IMR-90 (cell line): ENCODE measurements at regions not wholly inside any gene's neighbourhood (a gene's known extent, or its start where the extent isn't known, plus 50 kb on each side); places are given as distances from the start of the nearest gene placed in this dataset.
A peak's percentile ranks its signal among the peaks of the same experiment; 100 is the strongest.

Source experiments
- ATAC-seq: fragments of 200-7000 bp; cut with Tn5 transposase; 2 replicates; pipeline ENCODE4 v1.9.1; 2020; ENCODE audit warnings: low read depth, mild to moderate bottlenecking, moderate library complexity
- BruUV-seq: library from RNA; stranded (reverse); fragments of 400-500 nt; replicated peaks from 2 replicates; lab custom pipeline; 2021; lab: Mats Ljungman, UMichigan
- CTCF ChIA-PET: fragments of 300-600 bp; formaldehyde crosslinking; extraction: SDS; loops from one replicate; lab custom pipeline; 2021; ENCODE audit warnings: antibody characterized with exemption; lab: Yijun Ruan, JAX
- POLR2A ChIA-PET: fragments of 300-600 bp; sonication (Branson Sonifier 250); formaldehyde crosslinking; loops from one replicate; lab custom pipeline; 2022; ENCODE audit warnings: antibody characterized with exemption; ENCODE audit not compliant: unreplicated experiment; lab: Charles Lee
- DNase-seq: peaks from one replicate; pipeline ENCODE4 v3.0.0; 2013
- H2AFZ ChIP-seq: replicated peaks from 2 replicates; pipeline ENCODE3; 2013; ENCODE audit warnings: low read length, mild to moderate bottlenecking; ENCODE audit not compliant: poor library complexity
- H2AK5ac ChIP-seq: 2 replicates; pipeline ENCODE4 v1.6.1; 2013; ENCODE audit warnings: low read depth, low read length, inconsistent platforms
- H2AK9ac ChIP-seq: replicated peaks from 2 replicates; pipeline ENCODE3; 2013; ENCODE audit warnings: mild to moderate bottlenecking, low read depth, low read length, moderate library complexity; ENCODE audit not compliant: poor library complexity
- H2BK120ac ChIP-seq: 2 replicates; pipeline ENCODE4 v1.6.1; 2013; ENCODE audit warnings: low read depth, low read length, inconsistent platforms
- H2BK15ac ChIP-seq: 3 replicates; pipeline ENCODE4 v1.6.1; 2013; ENCODE audit warnings: low read depth, low read length, inconsistent platforms
- H2BK20ac ChIP-seq: 2 replicates; pipeline ENCODE4 v1.6.1; 2013; ENCODE audit warnings: low read depth, mild to moderate bottlenecking, inconsistent platforms, low read length, moderate library complexity
- H2BK5ac ChIP-seq: 2 replicates; pipeline ENCODE4 v1.6.1; 2013; ENCODE audit warnings: mild to moderate bottlenecking, low read depth, low read length, inconsistent platforms; ENCODE audit not compliant: poor library complexity, severe bottlenecking
- H3K14ac ChIP-seq: replicated peaks from 2 replicates; pipeline ENCODE4 v1.6.1; 2013; ENCODE audit warnings: low read depth, low read length, inconsistent platforms
- H3K18ac ChIP-seq: 2 replicates; pipeline ENCODE4 v1.6.1; 2013; ENCODE audit warnings: low read depth, low read length, control low read depth
- H3K23ac ChIP-seq: 2 replicates; pipeline ENCODE4 v1.6.1; 2013; ENCODE audit warnings: low read depth, low read length, inconsistent platforms
- H3K27ac ChIP-seq: 2 replicates; pipeline ENCODE4 v1.5.1; 2013; ENCODE audit warnings: mild to moderate bottlenecking, control low read depth, low read length; ENCODE audit not compliant: insufficient read depth
- H3K27me3 ChIP-seq: 2 replicates; pipeline ENCODE4 v1.6.1; 2013; ENCODE audit warnings: low read length; ENCODE audit not compliant: control insufficient read depth, insufficient read depth
- H3K36me3 ChIP-seq: 2 replicates; pipeline ENCODE4 v1.6.1; 2013; ENCODE audit warnings: low read length, mixed read lengths; ENCODE audit not compliant: control insufficient read depth, insufficient read depth
- H3K4ac ChIP-seq: 2 replicates; pipeline ENCODE4 v1.6.1; 2013; ENCODE audit warnings: low read depth, low read length, inconsistent platforms
- H3K4me1 ChIP-seq: 2 replicates; pipeline ENCODE4 v1.6.1; 2013; ENCODE audit warnings: low read length, mixed read lengths; ENCODE audit not compliant: control insufficient read depth, insufficient read depth
- H3K4me2 ChIP-seq: 2 replicates; pipeline ENCODE4 v1.6.1; 2013; ENCODE audit warnings: low read depth, mild to moderate bottlenecking, control low read depth, low read length, moderate library complexity
- H3K4me3 ChIP-seq: 2 replicates; pipeline ENCODE4 v1.5.1; 2013; ENCODE audit warnings: low read depth, mild to moderate bottlenecking, control low read depth, low read length, moderate library complexity; ENCODE audit not compliant: insufficient read depth
- H3K56ac ChIP-seq: 2 replicates; pipeline ENCODE4 v1.6.1; 2013; ENCODE audit warnings: low read length, inconsistent platforms; ENCODE audit not compliant: insufficient read depth; ENCODE audit errors: extremely low read depth
- H3K79me1 ChIP-seq, 2 experiments: 2 replicates each; pipeline ENCODE4 v1.6.1; 2013; ENCODE audit warnings: low read length in 2 of 2, inconsistent platforms in 1 of 2, low read depth in 1 of 2
- H3K9ac ChIP-seq: 2 replicates; pipeline ENCODE4 v1.6.1; 2013; ENCODE audit warnings: low read depth, low read length, control low read depth
- H3K9me1 ChIP-seq: 2 replicates; pipeline ENCODE4 v1.6.1; 2013; ENCODE audit warnings: low read length, inconsistent platforms; ENCODE audit not compliant: insufficient read depth
- H3K9me3 ChIP-seq: 2 replicates; pipeline ENCODE4 v1.6.1; 2013; ENCODE audit warnings: low read length; ENCODE audit not compliant: control insufficient read depth, insufficient read depth
- H4K20me1 ChIP-seq: 2 replicates; pipeline ENCODE4 v1.6.1; 2013; ENCODE audit warnings: low read length, inconsistent platforms; ENCODE audit not compliant: insufficient read depth
- H4K5ac ChIP-seq: 2 replicates; pipeline ENCODE4 v1.6.1; 2013; ENCODE audit warnings: mild to moderate bottlenecking, low read depth, low read length, control low read depth
- H4K8ac ChIP-seq, 2 experiments: 2 replicates each; pipeline ENCODE4 v1.6.1; 2013; ENCODE audit warnings: low read depth in 2 of 2, low read length in 2 of 2, control low read depth in 1 of 2, inconsistent platforms in 1 of 2
- H4K91ac ChIP-seq: 2 replicates; pipeline ENCODE4 v1.6.1; 2013; ENCODE audit warnings: low read depth, low read length, inconsistent platforms; ENCODE audit not compliant: insufficient read depth
- BHLHE40 ChIP-seq: fragments of 150-350 bp; IDR thresholded peaks from 2 replicates; pipeline ENCODE4 v1.6.1; 2016; ENCODE audit warnings: mild to moderate bottlenecking, low read depth, low read length
- CEBPB ChIP-seq: IDR thresholded peaks from 2 replicates; pipeline ENCODE4 v1.6.1; 2012; ENCODE audit warnings: low read depth, low read length, improper control_type of control experiment
- CHD1 ChIP-seq: IDR thresholded peaks from 2 replicates; pipeline ENCODE4 v1.6.1; 2012; ENCODE audit warnings: low read depth, low read length, improper control_type of control experiment
- CTCF ChIP-seq: conservative IDR thresholded peaks from 2 replicates; pipeline ENCODE4 v1.5.1; 2012; ENCODE audit warnings: mild to moderate bottlenecking, low read depth, low read length, improper control_type of control experiment
- FOS ChIP-seq: fragments of 150-350 bp; IDR thresholded peaks from 2 replicates; pipeline ENCODE4 v1.6.1; 2016; ENCODE audit warnings: low read depth, low read length
- MAFK ChIP-seq: IDR thresholded peaks from 2 replicates; pipeline ENCODE4 v1.6.1; 2012; ENCODE audit warnings: low read depth, low read length, improper control_type of control experiment
- MAZ ChIP-seq: IDR thresholded peaks from 2 replicates; pipeline ENCODE4 v1.6.1; 2012; ENCODE audit warnings: low read depth, mild to moderate bottlenecking, low read length, improper control_type of control experiment, moderate library complexity, borderline replicate concordance
- MXI1 ChIP-seq: IDR thresholded peaks from 2 replicates; pipeline ENCODE4 v1.6.1; 2012; ENCODE audit warnings: low read depth, mild to moderate bottlenecking, low read length, moderate library complexity, borderline replicate concordance
- NFE2L2 ChIP-seq: fragments of 150-350 bp; IDR thresholded peaks from 2 replicates; pipeline ENCODE4 v1.6.1; 2016; ENCODE audit warnings: low read depth, mild to moderate bottlenecking, low read length
- POLR2A ChIP-seq: IDR thresholded peaks from 2 replicates; pipeline ENCODE4 v1.6.1; 2012; ENCODE audit warnings: mild to moderate bottlenecking, low read depth, low read length
- RAD21 ChIP-seq: IDR thresholded peaks from 2 replicates; pipeline ENCODE4 v1.6.1; 2012; ENCODE audit warnings: low read length, improper control_type of control experiment
- RCOR1 ChIP-seq: IDR thresholded peaks from 2 replicates; pipeline ENCODE4 v1.6.1; 2012; ENCODE audit warnings: mild to moderate bottlenecking, low read length, improper control_type of control experiment; ENCODE audit not compliant: insufficient replicate concordance
- RFX5 ChIP-seq: IDR thresholded peaks from 2 replicates; pipeline ENCODE4 v1.8.0; 2012; ENCODE audit warnings: low read depth, mild to moderate bottlenecking, low read length, moderate library complexity
- SMC3 ChIP-seq: fragments of 150-350 bp; IDR thresholded peaks from 2 replicates; pipeline ENCODE4 v1.6.1; 2016; ENCODE audit warnings: low read depth, mild to moderate bottlenecking, antibody characterized with exemption, low read length, moderate library complexity
- USF2 ChIP-seq: fragments of 150-350 bp; IDR thresholded peaks from 2 replicates; pipeline ENCODE4 v1.6.1; 2017; ENCODE audit warnings: mild to moderate bottlenecking, antibody characterized with exemption, low read length, low read depth
- WGBS, 2 experiments: methylation state at CpG; one replicate each; pipeline versions ENCODE4 v1.1.5 to v1.1.7; 2013; ENCODE audit warnings: missing lambda C conversion rate in 2 of 2; ENCODE audit not compliant: insufficient read length in 1 of 2; ENCODE audit errors: extremely low coverage in 2 of 2; 5-methylcytosine and 5-hydroxymethylcytosine counted together
- dilution Hi-C: fragments of 300-500 bp; cut with HindIII; formaldehyde crosslinking; loops from one replicate; pipeline ENCODE4 v1.14.3; 2018; ENCODE audit warnings: low sequenced_read_pairs; ENCODE audit not compliant: unreplicated experiment
- in situ Hi-C: fragments of 300-500 bp; cut with MboI; formaldehyde crosslinking; loops from 3 replicates; pipeline ENCODE4 v1.14.3; 2019; ENCODE audit warnings: low sequenced_read_pairs, inconsistent platforms, mixed read lengths
- intact Hi-C: fragments of 100-400 bp; cut with micrococcal nuclease; formaldehyde crosslinking; loops from 2 replicates; pipeline ENCODE4 v1.10.0; 2022

- no CpG with 5 or more reads among the region's 4 CpGs for WGBS, 2 experiments
- in situ Hi-C loops, result no loop called here
- ATAC-seq, result peak; percentile 98
These were observed 140.1 kb upstream of the FBXL17 start for GRCh38 chr5:108521841-108522506.

More at GRCh38 chr5:108521841-108522506, 140.1 kb upstream of the FBXL17 start:
- Histone ChIP-seq H3K79me1 (no peaks in the 10 kb centered on the region), H4K20me1 (no peaks in the 10 kb centered on the region), H2AFZ (no peak overlapping the region), H3K18ac (no peak overlapping the region; the same call in 1 of the 2 replicates), H4K8ac (no peak overlapping the region), H2BK120ac (no peak overlapping the region), H3K4me1 (peaks cover 3% of the 10 kb centered on the region), H3K23ac (no peak overlapping the region), H3K56ac (no peak overlapping the region), H2BK20ac (peak overlapping the region; percentile 53; the same call in 1 of the 2 replicates), H3K27ac (no peak overlapping the region), H3K27me3 (peaks cover 2% of the 10 kb centered on the region; the same call in 1 of the 2 replicates), H3K9me1 (no peaks in the 10 kb centered on the region), H3K4ac (no peak overlapping the region), H3K4me3 (no peak overlapping the region), H4K5ac (peak overlapping the region; percentile 80; the same call in 1 of the 2 replicates), H3K4me2 (no peak overlapping the region), H2BK15ac (no peak overlapping the region), H3K14ac (no peak overlapping the region), H3K9ac (no peak overlapping the region), H2AK9ac (no peak overlapping the region), H2AK5ac (no peak overlapping the region), H2BK5ac (no peak overlapping the region), H3K9me3 (no peaks in the 10 kb centered on the region), H4K91ac (no peak overlapping the region), H3K36me3 (no peaks in the 10 kb centered on the region)
- BruUV-seq, result no TSS peak
- dilution Hi-C loops (no loop called here), intact Hi-C loops (loop anchor here (1.0 to 10.0 kb wide), 6 partner anchors 113 to 955 kb away; no protein-coding TSS in a partner anchor)
- peak; percentile 72 for DNase-seq
- POLR2A ChIA-PET, result no interaction called here
- no peak for TF ChIP-seq POLR2A
- TF ChIP-seq RFX5, result no peak
- peak; percentile 76 for TF ChIP-seq CTCF
- no peak for TF ChIP-seq NFE2L2
- TF ChIP-seq RCOR1, result no peak
- TF ChIP-seq SMC3, result peak; percentile 76
- TF ChIP-seq RAD21, result peak; percentile 86
- no peak for TF ChIP-seq USF2
- no peak for TF ChIP-seq FOS
- no peak for TF ChIP-seq CHD1
- TF ChIP-seq MAZ, result no peak
- no peak for TF ChIP-seq MAFK
- no peak for TF ChIP-seq BHLHE40
- no peak for TF ChIP-seq MXI1
- no peak for TF ChIP-seq CEBPB
- CTCF ChIA-PET, result interaction anchor here (0.5 to 0.8 kb wide), 3 partner anchors 58 to 934 kb away, joined by 3 read pairs; no protein-coding TSS in a partner anchor
